DMS 273 treated with DMSO at 0.1 percent for 48 hours (cell line): ENCODE measurements at regions not wholly inside any gene's neighbourhood (a gene's known extent, or its start where the extent isn't known, plus 50 kb on each side); places are given as distances from the start of the nearest gene placed in this dataset.

Experiments used
- DNase-seq: peaks from one replicate; lab custom pipeline; 2025; lab: John Stamatoyannopoulos, UW

GRCh38 chr17:73987395-73987794, 216.1 kb upstream of the RPL38 start:
- DNase-seq = no peak

- no peak for DNase-seq
Measured at GRCh38 chr17:73987845-73988509, 215.5 kb upstream of the RPL38 start.

DNA sequence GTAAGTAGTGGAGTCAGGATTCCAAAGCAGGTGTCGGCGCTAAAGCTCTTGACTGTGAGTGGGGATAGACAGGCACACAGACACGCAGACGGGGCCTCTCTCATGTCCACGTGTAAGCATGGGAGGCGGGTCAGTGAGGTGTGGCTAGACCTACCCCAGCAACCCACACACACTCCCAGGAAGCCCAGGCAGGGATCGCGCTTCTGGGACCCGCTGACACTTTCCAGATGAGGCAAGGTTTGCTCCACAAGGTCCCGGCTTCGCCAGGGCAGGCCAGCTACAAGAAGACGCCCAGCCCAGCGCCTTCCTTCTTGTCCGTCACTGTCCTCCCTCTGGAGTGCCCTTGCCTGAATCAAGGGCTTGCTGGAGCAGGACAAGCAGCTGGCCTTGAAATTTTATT, 213.8 kb upstream of the RPL38 start:
- no peak for DNase-seq

- DNase-seq = no peak
Measured at GRCh38 chr17:73990290-73990689, 213.2 kb upstream of the RPL38 start.

- DNase-seq = no peak
Measured at GRCh38 chr17:73991260-73991659, 212.2 kb upstream of the RPL38 start.

- no peak for DNase-seq
Measured at GRCh38 chr17:73994946-73995345, 208.5 kb upstream of the RPL38 start.

GRCh38 chr17:73997059-73997458, 206.4 kb upstream of the RPL38 start:
- DNase-seq = no peak

DNA sequence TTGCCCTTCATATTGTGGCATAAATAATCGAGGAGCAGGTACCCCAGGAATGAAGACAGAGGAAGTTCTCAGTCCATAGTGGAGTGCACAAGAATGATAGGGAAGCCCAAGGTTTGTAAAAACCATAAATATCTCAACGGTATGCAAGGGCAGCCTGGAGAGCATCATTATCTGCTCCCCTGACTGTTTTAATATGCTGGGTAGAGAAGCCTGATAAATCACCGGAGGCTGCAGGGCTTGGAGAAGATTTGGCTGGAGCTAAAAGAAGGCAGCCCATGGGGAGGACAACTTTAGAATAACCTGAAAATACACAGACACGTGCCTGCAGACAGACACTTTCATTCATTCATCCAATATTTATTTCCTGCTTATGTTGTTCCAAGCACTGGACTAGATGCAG, 205.2 kb upstream of the RPL38 start:
- DNase-seq = no peak

DNA sequence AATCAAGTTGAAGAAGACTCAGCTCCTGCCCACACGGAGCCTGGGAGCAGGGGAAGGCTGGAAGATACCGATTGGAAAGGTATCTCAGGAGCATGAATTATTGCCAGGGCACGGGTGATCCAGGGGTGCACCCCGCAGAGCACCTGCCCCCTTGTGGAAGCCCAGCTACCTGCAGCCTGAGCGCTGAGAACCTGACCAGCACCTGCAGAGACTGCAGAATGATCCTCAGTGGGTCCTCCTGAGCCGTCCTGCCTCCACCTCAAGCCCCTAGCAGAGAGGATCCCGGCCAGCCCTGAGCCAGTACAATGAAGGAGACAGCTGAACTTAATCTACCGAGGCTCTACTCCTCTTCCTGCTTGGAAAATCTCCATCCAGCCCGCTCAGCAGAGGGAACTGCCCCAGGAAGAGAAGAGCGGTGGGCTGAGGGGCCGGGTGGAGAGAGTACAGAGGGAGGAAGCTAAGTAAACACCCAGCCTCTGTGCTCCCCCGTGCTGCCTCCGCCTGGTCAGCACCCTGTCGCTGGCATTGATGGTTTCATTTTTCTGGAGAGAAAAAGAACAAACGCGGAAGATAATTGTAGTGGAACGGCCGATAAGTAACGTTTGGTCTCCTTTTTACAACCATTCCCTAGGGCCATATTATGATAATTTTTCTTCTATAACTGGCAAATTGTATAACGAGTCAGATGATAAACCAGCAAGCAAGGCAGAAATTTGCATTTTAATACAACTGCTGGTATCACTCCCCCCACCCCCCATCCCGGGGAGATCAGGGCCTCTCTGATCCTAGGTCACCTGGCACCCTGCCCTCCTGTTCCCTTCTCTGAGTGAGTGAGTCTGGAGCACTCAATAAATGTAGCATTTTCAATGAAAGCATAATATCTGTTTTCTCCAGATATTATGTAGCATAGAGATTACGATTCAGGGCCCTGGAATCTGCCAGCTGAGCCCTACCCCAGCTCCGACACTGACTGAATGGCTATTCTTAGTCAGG, 204.5 kb upstream of the RPL38 start:
- peak; percentile 8 for DNase-seq

- no peak for DNase-seq
Measured at GRCh38 chr17:74001145-74001544, 202.3 kb upstream of the RPL38 start.

- no peak for DNase-seq
Measured at GRCh38 chr17:74002241-74002640, 201.2 kb upstream of the RPL38 start.

DNA sequence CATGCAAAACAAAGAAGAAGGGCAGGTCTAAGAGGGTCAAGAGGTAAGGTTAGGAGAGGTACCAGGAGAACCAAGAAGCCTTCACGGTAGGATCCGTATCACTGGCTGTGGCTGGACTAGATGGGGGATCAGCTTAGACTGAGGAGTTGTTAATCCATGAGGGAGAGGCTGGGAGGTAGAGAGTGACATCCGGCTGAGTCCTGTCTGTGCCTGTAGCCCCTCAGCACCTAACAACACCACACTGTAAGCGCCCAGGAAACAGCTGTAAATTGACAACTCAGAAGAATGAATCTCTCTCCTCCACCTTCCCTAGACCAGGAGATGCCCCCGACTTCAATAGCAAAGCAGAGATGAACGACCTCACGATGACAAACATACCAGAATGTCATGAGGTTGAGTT, 199.4 kb upstream of the RPL38 start:
- no peak for DNase-seq

DNA sequence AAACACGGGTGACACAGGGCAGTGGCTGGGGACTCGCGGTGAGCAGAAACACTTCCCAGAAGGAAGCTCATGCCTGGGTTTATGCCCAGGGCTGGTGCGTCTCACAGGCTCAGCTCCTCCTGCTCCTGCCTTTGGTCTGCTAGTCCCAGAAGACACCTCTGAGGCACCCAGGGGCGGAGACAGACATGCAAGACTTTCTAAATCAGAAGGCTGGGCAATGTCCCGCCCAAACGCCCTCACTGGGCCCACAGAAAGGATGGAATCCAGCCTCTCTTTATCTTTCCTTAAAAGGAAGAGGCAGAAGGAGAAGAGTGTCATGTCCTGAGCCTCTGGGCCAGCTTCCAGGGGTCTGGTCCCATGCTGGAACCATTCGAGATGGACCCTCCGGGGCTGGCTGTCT, 197.7 kb upstream of the RPL38 start:
- DNase-seq = no peak

- no peak for DNase-seq
Measured at GRCh38 chr17:74006371-74006770, 197.1 kb upstream of the RPL38 start.

DNA sequence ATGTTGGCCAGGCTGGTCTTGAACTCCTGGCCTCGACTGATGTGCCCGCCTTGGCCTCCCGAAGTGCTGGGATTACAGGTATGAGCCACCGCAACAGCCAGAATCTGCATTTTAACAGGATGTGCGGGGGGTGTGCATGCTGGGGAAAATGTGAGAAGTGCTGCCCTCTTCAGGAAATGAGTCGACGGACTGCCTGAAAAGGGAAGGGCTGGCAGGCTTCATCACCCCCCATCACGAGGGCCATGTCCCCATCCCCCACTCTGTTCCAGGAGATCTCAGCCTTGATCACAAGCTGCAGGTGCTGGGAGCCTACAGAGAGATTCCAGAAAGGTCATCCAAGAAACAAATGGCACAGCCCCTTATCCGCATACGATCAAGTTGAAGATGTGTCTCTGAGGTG, 195.3 kb upstream of the RPL38 start:
- DNase-seq = no peak

GRCh38 chr17:74009056-74009625, 194.3 kb upstream of the RPL38 start:
- DNase-seq = no peak

- DNase-seq = no peak
Measured at GRCh38 chr17:74010903-74011302, 192.6 kb upstream of the RPL38 start.

DNA sequence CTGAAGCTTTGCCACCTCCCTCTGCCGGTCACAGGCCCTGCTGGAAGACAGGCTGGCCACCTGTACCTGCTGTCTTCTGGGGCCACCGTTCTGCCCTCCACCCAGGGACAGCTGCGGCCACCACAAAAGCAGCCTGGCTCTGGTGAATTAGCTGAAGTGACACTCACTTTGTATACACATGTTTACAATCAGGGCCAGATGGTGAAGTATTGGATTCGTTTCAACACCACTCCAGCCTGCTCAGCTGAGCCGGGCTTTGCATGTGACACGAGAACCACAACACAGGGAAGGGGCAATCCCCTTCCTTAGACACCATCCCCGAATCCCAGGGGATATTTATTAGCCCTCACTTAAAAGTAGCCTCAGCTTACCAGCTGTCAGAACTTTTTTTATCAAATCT, 191.5 kb upstream of the RPL38 start:
- DNase-seq = peak; percentile 76

GRCh38 chr17:74012465-74012864, 191.0 kb upstream of the RPL38 start:
- DNase-seq = peak; percentile 23

- no peak for DNase-seq
Measured at GRCh38 chr17:74015316-74015715, 188.2 kb upstream of the RPL38 start.

DNA sequence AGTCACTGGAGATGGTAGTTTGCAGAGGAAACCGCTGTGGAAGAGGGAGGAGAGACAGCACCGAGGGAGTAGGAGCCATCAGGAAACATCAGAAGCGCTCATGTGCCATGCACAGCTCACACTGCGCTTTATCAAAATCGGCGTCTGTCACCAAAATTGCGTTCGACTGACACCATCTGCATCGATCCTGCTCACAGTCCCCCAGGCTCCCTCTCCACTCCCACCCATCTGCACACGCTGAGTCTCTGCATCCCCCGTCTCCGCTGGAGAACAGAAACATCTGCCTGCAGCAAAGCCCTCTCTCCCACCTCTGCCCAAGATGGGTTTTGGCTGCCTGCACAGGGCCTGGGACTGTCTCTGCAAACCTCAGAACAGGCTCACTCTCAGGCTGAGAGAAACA, 187.5 kb upstream of the RPL38 start:
- DNase-seq = no peak

DNA sequence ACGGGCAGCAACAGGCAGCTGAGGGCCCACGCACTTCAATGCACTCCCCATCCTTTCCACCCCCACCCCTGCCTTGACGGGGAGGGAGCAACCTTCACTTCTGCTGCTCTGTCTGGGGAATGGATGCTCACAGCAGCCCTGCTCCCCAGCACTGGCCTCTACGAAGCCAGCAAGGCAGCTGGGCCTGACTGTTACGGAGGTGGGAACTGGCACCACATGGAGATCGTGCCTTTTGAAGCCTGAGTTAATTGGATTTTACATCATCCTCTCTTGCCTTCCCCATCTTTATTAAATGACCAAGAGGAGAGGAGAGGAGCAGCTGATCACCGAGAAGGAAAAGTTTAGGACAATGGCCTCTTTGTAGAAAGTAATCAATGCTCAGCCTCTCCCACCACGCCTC, 187.0 kb upstream of the RPL38 start:
- no peak for DNase-seq

GRCh38 chr17:74017466-74017865, 186.0 kb upstream of the RPL38 start:
- DNase-seq = no peak
